ENCODE measurements at regions not wholly inside any gene's neighbourhood (a gene's known extent, or its start where the extent isn't known, plus 50 kb on each side); places are given as distances from the start of the nearest gene placed in this dataset.

- TF ChIP-seq EP300 (IDR thresholded peaks at IDR 0.05) (no peak), CTCF (IDR thresholded peaks at IDR 0.05) (no peak), POLR2AphosphoS5 (IDR thresholded peaks at IDR 0.05) (no peak)
These were observed 239.1 kb downstream of the KLF12 start for GRCh38 chr13:73894995-73895571.

All from esophagus muscularis mucosa (tissue), 4 donors.